ENCODE measurements at regions not wholly inside any gene's neighbourhood (a gene's known extent, or its start where the extent isn't known, plus 50 kb on each side); places are given as distances from the start of the nearest gene placed in this dataset.

DNA sequence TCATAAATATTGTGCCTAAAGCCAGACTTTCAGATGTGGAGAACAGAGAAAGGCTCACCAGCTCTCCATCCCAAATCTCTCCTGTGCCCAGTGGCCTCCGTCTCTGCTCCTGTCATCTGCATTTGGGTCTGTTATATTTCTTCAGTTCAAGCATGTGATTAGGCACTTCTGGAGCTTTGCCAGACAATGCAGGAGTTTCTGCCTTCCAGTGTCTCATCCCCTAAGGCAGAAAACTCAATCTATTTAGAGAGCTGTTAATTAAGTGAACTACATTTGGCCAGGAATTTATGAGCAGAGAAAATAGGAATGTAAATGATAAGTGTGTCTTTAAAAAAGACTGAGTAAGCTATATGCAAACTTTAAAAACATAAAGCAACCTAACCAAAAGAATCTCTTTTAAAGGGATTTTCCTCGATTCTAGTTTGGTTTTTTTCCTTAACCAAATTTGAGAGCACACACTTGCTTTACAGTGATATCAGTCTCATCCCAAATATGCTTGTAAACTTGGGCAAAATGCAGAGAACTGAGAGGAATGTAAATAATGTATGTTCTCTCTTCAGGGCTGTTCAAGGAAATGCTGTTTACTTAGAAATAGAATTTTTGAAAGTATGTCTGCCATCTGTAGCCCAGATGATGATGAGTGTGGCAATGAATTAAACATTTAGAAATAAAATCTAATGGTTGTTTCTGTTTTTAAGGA, 113.9 kb downstream of the ELOVL4 start:
- TF ChIP-seq, protein P1, sequence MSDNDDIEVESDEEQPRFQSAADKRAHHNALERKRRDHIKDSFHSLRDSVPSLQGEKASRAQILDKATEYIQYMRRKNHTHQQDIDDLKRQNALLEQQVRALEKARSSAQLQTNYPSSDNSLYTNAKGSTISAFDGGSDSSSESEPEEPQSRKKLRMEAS (IDR thresholded peaks at IDR 0.05; ENCODE audit: low read depth, low read length): no peak
- H3K4me3 ChIP-seq (ENCODE audit: low read depth, low read length): no peak overlapping the region
- no peak for DNase-seq (ENCODE audit: low read depth)

DNA sequence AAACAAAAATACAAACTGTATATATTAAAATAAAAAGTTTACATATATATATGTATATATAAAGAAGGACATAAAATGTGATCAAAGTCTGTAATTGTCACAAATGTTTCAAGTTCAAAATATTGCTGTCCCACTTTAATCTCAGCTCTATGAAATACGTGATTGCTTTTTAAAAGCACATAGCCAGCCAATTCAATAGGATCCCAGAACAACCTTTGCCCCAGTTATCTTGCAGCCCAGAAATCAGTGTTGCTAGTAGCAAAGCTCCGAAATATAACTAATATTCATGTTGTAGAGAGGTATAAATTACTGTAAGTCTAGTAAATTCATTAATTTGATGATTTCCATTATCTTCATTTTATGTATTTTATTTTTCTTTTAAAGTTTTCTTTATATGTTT, 114.6 kb downstream of the ELOVL4 start:
- DNase-seq (ENCODE audit: low read depth): no peak
- TF ChIP-seq, protein P1 (IDR thresholded peaks at IDR 0.05; ENCODE audit: low read depth, low read length): no peak
- TF ChIP-seq POLR2A (IDR thresholded peaks at IDR 0.05; ENCODE audit: extremely low read depth, insufficient read length) (no peak), MYC (IDR thresholded peaks at IDR 0.05; ENCODE audit: low read depth, low read length) (no peak)
- TF ChIP-seq, protein P2, sequence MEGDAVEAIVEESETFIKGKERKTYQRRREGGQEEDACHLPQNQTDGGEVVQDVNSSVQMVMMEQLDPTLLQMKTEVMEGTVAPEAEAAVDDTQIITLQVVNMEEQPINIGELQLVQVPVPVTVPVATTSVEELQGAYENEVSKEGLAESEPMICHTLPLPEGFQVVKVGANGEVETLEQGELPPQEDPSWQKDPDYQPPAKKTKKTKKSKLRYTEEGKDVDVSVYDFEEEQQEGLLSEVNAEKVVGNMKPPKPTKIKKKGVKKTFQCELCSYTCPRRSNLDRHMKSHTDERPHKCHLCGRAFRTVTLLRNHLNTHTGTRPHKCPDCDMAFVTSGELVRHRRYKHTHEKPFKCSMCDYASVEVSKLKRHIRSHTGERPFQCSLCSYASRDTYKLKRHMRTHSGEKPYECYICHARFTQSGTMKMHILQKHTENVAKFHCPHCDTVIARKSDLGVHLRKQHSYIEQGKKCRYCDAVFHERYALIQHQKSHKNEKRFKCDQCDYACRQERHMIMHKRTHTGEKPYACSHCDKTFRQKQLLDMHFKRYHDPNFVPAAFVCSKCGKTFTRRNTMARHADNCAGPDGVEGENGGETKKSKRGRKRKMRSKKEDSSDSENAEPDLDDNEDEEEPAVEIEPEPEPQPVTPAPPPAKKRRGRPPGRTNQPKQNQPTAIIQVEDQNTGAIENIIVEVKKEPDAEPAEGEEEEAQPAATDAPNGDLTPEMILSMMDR (IDR thresholded peaks at IDR 0.05; ENCODE audit: low read depth, low read length): no peak
- no peak overlapping the region for H3K4me3 ChIP-seq (ENCODE audit: low read depth, low read length)

GRCh38 chr6:79824202-79824601, 123.2 kb downstream of the ELOVL4 start:
- TF ChIP-seq MYC (IDR thresholded peaks at IDR 0.05; ENCODE audit: low read depth, low read length) (no peak), POLR2A (IDR thresholded peaks at IDR 0.05; ENCODE audit: extremely low read depth, insufficient read length) (no peak)
- TF ChIP-seq, protein P2 (IDR thresholded peaks at IDR 0.05; ENCODE audit: low read depth, low read length): no peak
- TF ChIP-seq, protein P1 (IDR thresholded peaks at IDR 0.05; ENCODE audit: low read depth, low read length): no peak
- DNase-seq (ENCODE audit: low read depth): no peak
- H3K4me3 ChIP-seq (ENCODE audit: low read depth, low read length): no peak overlapping the region

DNA sequence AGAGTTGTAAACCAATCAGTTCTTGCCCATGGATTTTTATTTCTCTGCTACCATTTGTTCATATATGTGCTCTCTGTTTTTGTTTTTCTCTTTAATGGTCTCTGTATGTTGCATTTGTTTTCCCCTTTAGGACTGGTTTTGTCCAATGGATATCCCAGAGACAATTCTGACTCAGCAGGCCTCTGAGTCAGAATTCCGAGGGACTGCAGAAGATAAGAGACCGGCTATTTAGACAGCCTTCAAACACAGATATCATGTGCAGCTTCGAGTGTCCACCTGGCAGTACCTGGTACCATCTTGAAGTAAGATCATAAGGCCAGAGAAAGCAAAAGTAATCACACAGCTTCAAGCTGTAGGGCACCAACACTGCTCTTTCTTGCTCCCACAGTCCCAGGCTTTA, 125.5 kb downstream of the ELOVL4 start:
- no peak overlapping the region for H3K4me3 ChIP-seq (ENCODE audit: low read depth, low read length)
- TF ChIP-seq, protein P1 (IDR thresholded peaks at IDR 0.05; ENCODE audit: low read depth, low read length): no peak
- TF ChIP-seq MYC (IDR thresholded peaks at IDR 0.05; ENCODE audit: low read depth, low read length) (no peak), POLR2A (IDR thresholded peaks at IDR 0.05; ENCODE audit: extremely low read depth, insufficient read length) (no peak)
- TF ChIP-seq, protein P2 (IDR thresholded peaks at IDR 0.05; ENCODE audit: low read depth, low read length): no peak
- DNase-seq (ENCODE audit: low read depth): no peak

- no peak overlapping the region for H3K4me3 ChIP-seq (ENCODE audit: low read depth, low read length)
- TF ChIP-seq, protein P2 (IDR thresholded peaks at IDR 0.05; ENCODE audit: low read depth, low read length): no peak
- TF ChIP-seq MYC (IDR thresholded peaks at IDR 0.05; ENCODE audit: low read depth, low read length) (no peak), POLR2A (IDR thresholded peaks at IDR 0.05; ENCODE audit: extremely low read depth, insufficient read length) (no peak)
- TF ChIP-seq, protein P1 (IDR thresholded peaks at IDR 0.05; ENCODE audit: low read depth, low read length): no peak
- DNase-seq (ENCODE audit: low read depth): no peak
Observed at GRCh38 chr6:79818471-79818870, 128.9 kb downstream of the ELOVL4 start.

DNA sequence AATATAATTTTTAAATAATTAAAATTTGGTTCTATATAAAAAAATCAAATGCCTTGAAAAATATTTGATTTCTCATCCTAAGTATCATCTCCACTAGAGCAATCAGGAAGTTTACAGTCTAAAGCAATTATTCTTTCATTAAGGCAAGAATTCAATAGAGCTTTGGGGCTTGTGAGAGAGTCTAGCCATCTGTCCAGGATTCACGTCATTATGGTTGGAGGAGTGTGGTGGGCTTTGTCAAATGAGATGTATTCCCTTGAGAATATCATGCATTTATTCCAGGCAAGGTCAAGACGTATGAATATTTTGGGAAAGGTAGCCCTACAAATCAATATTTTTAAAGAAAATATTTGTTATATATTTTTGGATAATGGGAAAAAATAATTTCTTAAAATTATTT, 132.4 kb downstream of the ELOVL4 start:
- no peak for DNase-seq (ENCODE audit: low read depth)
- TF ChIP-seq POLR2A (IDR thresholded peaks at IDR 0.05; ENCODE audit: extremely low read depth, insufficient read length) (no peak), MYC (IDR thresholded peaks at IDR 0.05; ENCODE audit: low read depth, low read length) (no peak)
- TF ChIP-seq, protein P2 (IDR thresholded peaks at IDR 0.05; ENCODE audit: low read depth, low read length): no peak
- TF ChIP-seq, protein P1 (IDR thresholded peaks at IDR 0.05; ENCODE audit: low read depth, low read length): no peak

More for the DNA sequence above, 132.4 kb downstream of the ELOVL4 start:
- no peak overlapping the region for H3K4me3 ChIP-seq (ENCODE audit: low read depth, low read length)
